H1 (cell line): ENCODE measurements at regions not wholly inside any gene's neighbourhood (a gene's known extent, or its start where the extent isn't known, plus 50 kb on each side); places are given as distances from the start of the nearest gene placed in this dataset.

Source experiments
- CTCF ChIA-PET: fragments of 300-600 bp; sonication (Branson Sonifier 250); formaldehyde crosslinking; loops from one replicate; lab custom pipeline; 2021; ENCODE audit not compliant: partially characterized antibody; lab: Charles Lee
- POLR2A ChIA-PET: fragments of 300-600 bp; sonication (Branson Sonifier 250); formaldehyde crosslinking; loops from one replicate; lab custom pipeline; 2021; ENCODE audit warnings: inconsistent platforms; ENCODE audit not compliant: partially characterized antibody; lab: Charles Lee
- DNase-seq, 2 experiments: peaks; one replicate each; pipeline versions ENCODE4 v3.0.0 to v3.0.0-alpha.2; 2010 to 2022; ENCODE audit warnings: low spot score in 2 of 2, low read depth in 1 of 2, mixed read lengths in 1 of 2
- FAIRE-seq: peaks from 2 replicates; lab custom pipeline; 2011; peaks lifted over from hg19 to GRCh38; lab: Jason Lieb, UNC
- H2AFZ ChIP-seq: 2 replicates; pipeline ENCODE4 v1.8.1; 2012; ENCODE audit warnings: low read length, inconsistent platforms
- H2AK5ac ChIP-seq: 2 replicates; pipeline ENCODE4 v1.6.1; 2013; ENCODE audit warnings: low read depth, low read length
- H2BK120ac ChIP-seq: replicated peaks from 2 replicates; pipeline ENCODE3; 2013; ENCODE audit warnings: low read depth, low read length, inconsistent platforms
- H2BK12ac ChIP-seq: 2 replicates; pipeline ENCODE4 v1.6.1; 2013; ENCODE audit warnings: low read depth, low read length
- H2BK15ac ChIP-seq: 2 replicates; pipeline ENCODE4 v1.6.1; 2013; ENCODE audit warnings: low read length
- H2BK20ac ChIP-seq: 2 replicates; pipeline ENCODE4 v1.6.1; 2013; ENCODE audit warnings: low read length
- H2BK5ac ChIP-seq: 2 replicates; pipeline ENCODE4 v1.6.1; 2013; ENCODE audit warnings: low read depth, low read length
- H3K14ac ChIP-seq: 2 replicates; pipeline ENCODE4 v1.6.1; 2013; ENCODE audit warnings: inconsistent platforms; ENCODE audit not compliant: insufficient read length
- H3K18ac ChIP-seq: 2 replicates; pipeline ENCODE4 v1.6.1; 2013; ENCODE audit warnings: low read length; ENCODE audit errors: extremely low read depth
- H3K23ac ChIP-seq: 2 replicates; pipeline ENCODE4 v1.6.1; 2013; ENCODE audit warnings: inconsistent platforms; ENCODE audit not compliant: insufficient read length
- H3K23me2 ChIP-seq: 2 replicates; pipeline ENCODE4 v1.6.1; 2013; ENCODE audit warnings: low read depth, low read length
- H3K27ac ChIP-seq: 2 replicates; pipeline ENCODE4 v1.6.1; 2011; ENCODE audit warnings: low read depth, low read length, inconsistent platforms
- H3K27me3 ChIP-seq, 4 experiments: replicated peaks in 1 of 4; 1 replicate in 1 of 4; 2 replicates in 3 of 4; pipeline versions ENCODE4 v1.6.1 to v1.8.1; 2011 to 2013; ENCODE audit warnings: low read length in 3 of 4, mild to moderate bottlenecking in 3 of 4, inconsistent platforms in 2 of 4, mixed read lengths in 2 of 4, moderate library complexity in 1 of 4; ENCODE audit not compliant: control insufficient read depth in 3 of 4, insufficient read depth in 3 of 4; ENCODE audit errors: extremely low read depth in 1 of 4
- H3K36me3 ChIP-seq, 4 experiments: 2 replicates each; pipeline versions ENCODE4 v1.6.1 to v1.8.1; 2011 to 2013; ENCODE audit warnings: mild to moderate bottlenecking in 4 of 4, low read length in 3 of 4, moderate library complexity in 2 of 4, control low read depth in 1 of 4, inconsistent platforms in 1 of 4; ENCODE audit not compliant: insufficient read depth in 4 of 4, control insufficient read depth in 2 of 4
- H3K4ac ChIP-seq: replicated peaks from 2 replicates; pipeline ENCODE3; 2013; ENCODE audit warnings: low read length, low read depth, mixed read lengths, inconsistent platforms; ENCODE audit not compliant: insufficient read length
- H3K4me1 ChIP-seq, 4 experiments: replicated peaks in 1 of 4; 1 replicate in 1 of 4; 2 replicates in 3 of 4; pipeline versions ENCODE4 v1.6.1 to v1.8.1; 2011 to 2013; ENCODE audit warnings: low read length in 3 of 4, inconsistent platforms in 2 of 4, mixed read lengths in 1 of 4; ENCODE audit not compliant: insufficient read depth in 4 of 4, control insufficient read depth in 3 of 4
- H3K4me2 ChIP-seq, 2 experiments: 2 replicates each; pipeline versions ENCODE4 v1.6.1 to v1.8.1; 2011 to 2013; ENCODE audit warnings: low read depth in 2 of 2, low read length in 2 of 2, control low read depth in 1 of 2, inconsistent platforms in 1 of 2, mild to moderate bottlenecking in 1 of 2; ENCODE audit not compliant: insufficient read depth in 1 of 2
- H3K4me3 ChIP-seq, 4 experiments: fragments of 200-600, 300-600 bp in 1 of 4; sonication (generic), shearing (Covaris generic), sonication (Bioruptor Twin) in 1 of 4; 2 replicates each; pipeline versions ENCODE4 v1.5.1 to v1.8.1; 2011 to 2016; ENCODE audit warnings: low read length in 4 of 4, low read depth in 3 of 4, control low read depth in 2 of 4, inconsistent platforms in 2 of 4, mild to moderate bottlenecking in 2 of 4, mixed read lengths in 1 of 4, moderate library complexity in 1 of 4; ENCODE audit not compliant: insufficient read depth in 2 of 4; ENCODE audit errors: extremely low read depth in 1 of 4
- H3K56ac ChIP-seq: replicated peaks from 2 replicates; pipeline ENCODE3; 2013; ENCODE audit warnings: low read depth, mild to moderate bottlenecking, mixed read lengths, low read length, inconsistent platforms; ENCODE audit not compliant: insufficient read length
- H3K79me1 ChIP-seq: 2 replicates; pipeline ENCODE4 v1.6.1; 2013; ENCODE audit warnings: low read depth, low read length, control low read depth
- H3K79me2 ChIP-seq, 2 experiments: 2 replicates each; pipeline versions ENCODE4 v1.6.1 to v1.8.1; 2012 to 2013; ENCODE audit warnings: low read length in 2 of 2, mild to moderate bottlenecking in 2 of 2, inconsistent platforms in 1 of 2; ENCODE audit not compliant: insufficient read depth in 2 of 2, control insufficient read depth in 1 of 2
- H3K9ac ChIP-seq, 4 experiments: replicated peaks in 1 of 4; 1 replicate in 1 of 4; 2 replicates in 3 of 4; pipeline versions ENCODE4 v1.6.1 to v1.8.1; 2011 to 2013; ENCODE audit warnings: low read depth in 3 of 4, low read length in 3 of 4, control low read depth in 2 of 4, mild to moderate bottlenecking in 2 of 4, moderate library complexity in 2 of 4, inconsistent platforms in 1 of 4; ENCODE audit errors: extremely low read depth in 1 of 4
- H3K9me3 ChIP-seq, 2 experiments: 2 replicates each; pipeline versions ENCODE4 v1.6.1 to v1.8.1; 2012 to 2013; ENCODE audit warnings: mild to moderate bottlenecking in 2 of 2, moderate library complexity in 2 of 2, control low read depth in 1 of 2, inconsistent platforms in 1 of 2, low read depth in 1 of 2, low read length in 1 of 2, mixed read lengths in 1 of 2; ENCODE audit not compliant: insufficient read depth in 2 of 2
- H4K20me1 ChIP-seq, 2 experiments: replicated peaks in 1 of 2; 2 replicates each; pipeline versions ENCODE3 to v1.8.1; 2011 to 2013; ENCODE audit warnings: inconsistent platforms in 2 of 2, low read length in 2 of 2, mild to moderate bottlenecking in 1 of 2; ENCODE audit not compliant: insufficient read depth in 2 of 2, control insufficient read depth in 1 of 2
- H4K5ac ChIP-seq: 2 replicates; pipeline ENCODE4 v1.6.1; 2013; ENCODE audit warnings: low read length, low read depth, mixed read lengths, inconsistent platforms; ENCODE audit not compliant: insufficient read length
- H4K8ac ChIP-seq: 2 replicates; pipeline ENCODE4 v1.8.0; 2013; ENCODE audit warnings: mild to moderate bottlenecking, moderate library complexity, low read length, inconsistent platforms; ENCODE audit not compliant: insufficient read depth; ENCODE audit errors: extremely low read depth
- H4K91ac ChIP-seq: replicated peaks from 2 replicates; pipeline ENCODE3; 2013; ENCODE audit warnings: low read length, mixed read lengths, inconsistent platforms; ENCODE audit not compliant: insufficient read length
- CBX5 ChIP-seq: fragments of 300-800, 300-1000 bp; sonication (generic); IDR thresholded peaks from 2 replicates; pipeline ENCODE4 v1.7.1; 2016; ENCODE audit warnings: antibody characterized with exemption, low read length, low read depth
- EGR1 ChIP-seq: IDR thresholded peaks from 2 replicates; pipeline ENCODE4 v1.6.1; 2011; ENCODE audit warnings: low read depth, low read length, borderline replicate concordance
- WGBS, 2 experiments: shearing (Covaris generic) in 1 of 2; methylation state at CpG; one replicate each; pipeline versions ENCODE4 v1.1.6 to v1.1.7; 2013 to 2015; ENCODE audit warnings: low lambda C conversion rate in 2 of 2, mixed read lengths in 2 of 2, inconsistent platforms in 1 of 2, low coverage in 1 of 2, missing lambda C conversion rate in 1 of 2; ENCODE audit not compliant: insufficient replicate concordance in 2 of 2, insufficient coverage in 1 of 2, insufficient read length in 1 of 2; ENCODE audit errors: extremely low coverage in 1 of 2, missing lambda C conversion rate in 1 of 2; 5-methylcytosine and 5-hydroxymethylcytosine counted together

GRCh38 chr1:216888731-216889130 is 165.5 kb upstream of the ESRRG start:
- WGBS, 2 experiments, result 86% methylated on average over 5 of the region's 5 CpGs; no CpG with 5 or more reads in 1 of the 2 experiments
- no peak overlapping the region for H2BK20ac ChIP-seq
- POLR2A ChIA-PET, result no interaction called here
- TF ChIP-seq EGR1 (no peak), CBX5 (no peak)

More at GRCh38 chr1:216888731-216889130, 165.5 kb upstream of the ESRRG start:
- DNase-seq (no peak), FAIRE-seq (no peak)
- Histone ChIP-seq H3K27me3 (no peaks in the 10 kb centered on the region), H2BK120ac (no peak overlapping the region), H3K4me1 (peaks cover 0 to 8% (median 4%) of the 10 kb centered on the region in 4 experiments; a peak in 3 of 7 replicates), H3K23me2 (no peaks in the 10 kb centered on the region), H4K8ac (no peak overlapping the region), H3K79me2 (no peaks in the 10 kb centered on the region), H3K56ac (no peak overlapping the region), H2BK12ac (no peak overlapping the region), H4K20me1 (no peaks in the 10 kb centered on the region), H3K4ac (no peak overlapping the region), H2AFZ (peak overlapping the region; percentile 75), H4K5ac (no peak overlapping the region), H2BK5ac (no peak overlapping the region), H3K4me3 (no peak overlapping the region), H3K9me3 (no peaks in the 10 kb centered on the region), H3K23ac (no peak overlapping the region), H3K4me2 (no peak overlapping the region), H3K14ac (no peak overlapping the region), H3K36me3 (no peaks in the 10 kb centered on the region), H3K18ac (no peak overlapping the region), H2BK15ac (no peak overlapping the region), H3K9ac (no peak overlapping the region), H2AK5ac (no peak overlapping the region), H3K27ac (no peak overlapping the region), H4K91ac (no peak overlapping the region), H3K79me1 (no peaks in the 10 kb centered on the region)
- CTCF ChIA-PET, result no interaction called here
